ENCODE measurements at regions not wholly inside any gene's neighbourhood (a gene's known extent, or its start where the extent isn't known, plus 50 kb on each side); places are given as distances from the start of the nearest gene placed in this dataset.

DNA sequence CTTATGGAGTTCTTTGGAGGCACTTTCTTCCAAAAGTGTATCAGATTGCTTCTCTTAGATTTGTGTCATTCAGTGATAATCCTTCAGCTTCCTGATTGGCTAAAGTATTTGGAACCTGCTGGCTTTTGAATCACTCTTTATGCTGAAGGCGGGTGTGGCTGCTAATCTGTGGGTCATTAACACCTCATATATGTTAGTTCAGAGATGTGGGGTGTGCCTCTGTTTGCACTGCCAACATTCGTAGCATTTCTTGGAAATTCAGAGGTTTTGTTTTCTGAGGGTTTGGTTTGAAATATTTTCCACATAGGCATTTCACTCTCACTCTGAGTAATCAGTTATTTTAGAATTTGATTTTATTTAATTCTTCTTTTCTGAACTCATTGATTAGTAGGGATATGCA lies 1604.4 kb upstream of the ACVR2A start:
- H3K9me3 ChIP-seq (ENCODE audit: low read depth, low read length, poor library complexity, severe bottlenecking): no peaks in the 10 kb centered on the region
- H3K4me3 ChIP-seq (ENCODE audit: low read depth, low read length, poor library complexity, severe bottlenecking): no peak overlapping the region
- peaks cover 87% of the 10 kb centered on the region for H3K27me3 ChIP-seq (replicated peaks; ENCODE audit: insufficient read depth, low read depth, low read length, poor library complexity)
- no peaks in the 10 kb centered on the region for H3K36me3 ChIP-seq (ENCODE audit: insufficient read depth, low read length, poor library complexity, severe bottlenecking)
- DNase-seq (ENCODE audit: low spot score): no peak
- H3K4me1 ChIP-seq (ENCODE audit: insufficient read depth, low read length, poor library complexity, severe bottlenecking): no peaks in the 10 kb centered on the region
- H3K27ac ChIP-seq (ENCODE audit: low read depth, low read length, poor library complexity, severe bottlenecking): no peak overlapping the region
- TF ChIP-seq, protein P1, sequence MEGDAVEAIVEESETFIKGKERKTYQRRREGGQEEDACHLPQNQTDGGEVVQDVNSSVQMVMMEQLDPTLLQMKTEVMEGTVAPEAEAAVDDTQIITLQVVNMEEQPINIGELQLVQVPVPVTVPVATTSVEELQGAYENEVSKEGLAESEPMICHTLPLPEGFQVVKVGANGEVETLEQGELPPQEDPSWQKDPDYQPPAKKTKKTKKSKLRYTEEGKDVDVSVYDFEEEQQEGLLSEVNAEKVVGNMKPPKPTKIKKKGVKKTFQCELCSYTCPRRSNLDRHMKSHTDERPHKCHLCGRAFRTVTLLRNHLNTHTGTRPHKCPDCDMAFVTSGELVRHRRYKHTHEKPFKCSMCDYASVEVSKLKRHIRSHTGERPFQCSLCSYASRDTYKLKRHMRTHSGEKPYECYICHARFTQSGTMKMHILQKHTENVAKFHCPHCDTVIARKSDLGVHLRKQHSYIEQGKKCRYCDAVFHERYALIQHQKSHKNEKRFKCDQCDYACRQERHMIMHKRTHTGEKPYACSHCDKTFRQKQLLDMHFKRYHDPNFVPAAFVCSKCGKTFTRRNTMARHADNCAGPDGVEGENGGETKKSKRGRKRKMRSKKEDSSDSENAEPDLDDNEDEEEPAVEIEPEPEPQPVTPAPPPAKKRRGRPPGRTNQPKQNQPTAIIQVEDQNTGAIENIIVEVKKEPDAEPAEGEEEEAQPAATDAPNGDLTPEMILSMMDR (conservative IDR thresholded peaks at IDR 0.05; ENCODE audit: low read depth, low read length): no peak
- TF ChIP-seq EZH2 (IDR thresholded peaks at IDR 0.05; ENCODE audit: borderline replicate concordance, low read depth, low read length, poor library complexity, severe bottlenecking): no peak
- intact Hi-C loops (cut with micrococcal nuclease; ENCODE audit: unreplicated experiment): no loop called here
- ChIA-PET CTCF (no interaction called here), POLR2A (ENCODE audit: low non-redundant PET) (no interaction called here)
- BruUV-seq (replicated peaks): no TSS peak

DNA sequence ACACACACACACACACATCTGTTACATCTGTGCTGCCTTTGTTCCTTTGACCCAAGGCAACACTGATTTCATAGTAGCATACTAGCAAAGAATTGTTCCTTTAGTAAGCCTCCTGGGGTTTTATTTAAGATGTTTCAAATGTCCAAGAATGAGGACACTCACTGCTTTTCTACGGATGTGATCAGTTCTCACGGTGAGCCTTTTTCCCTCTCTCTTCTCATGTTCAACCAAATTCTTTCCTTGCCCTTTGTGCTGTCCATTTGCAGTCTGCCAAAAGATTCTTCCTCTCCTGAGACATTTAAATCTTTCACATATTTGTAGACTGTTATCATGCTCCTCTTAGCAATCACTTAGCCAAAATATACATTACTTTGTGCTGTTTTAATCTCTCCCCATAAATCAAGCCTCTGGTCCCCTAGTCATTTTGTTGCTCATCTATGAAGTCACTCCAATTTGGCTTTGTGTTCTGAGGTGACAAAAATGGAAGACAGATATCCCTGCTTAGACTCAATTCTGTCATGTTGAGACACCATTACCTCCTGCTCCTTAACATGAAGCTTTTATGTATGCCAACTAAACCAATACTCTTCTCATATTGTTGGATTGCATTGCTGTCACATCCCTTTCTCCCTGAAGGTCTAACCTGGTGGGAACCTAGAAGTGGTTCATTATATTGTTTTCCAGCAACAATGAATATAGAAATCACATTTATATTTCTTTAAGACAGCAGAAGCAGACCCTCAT lies 1605.3 kb upstream of the ACVR2A start:
- DNase-seq (ENCODE audit: low spot score): peak; percentile 27
- H3K4me3 ChIP-seq (ENCODE audit: low read depth, low read length, poor library complexity, severe bottlenecking): no peak overlapping the region
- TF ChIP-seq, protein P1 (conservative IDR thresholded peaks at IDR 0.05; ENCODE audit: low read depth, low read length): no peak
- no peak for TF ChIP-seq EZH2 (IDR thresholded peaks at IDR 0.05; ENCODE audit: borderline replicate concordance, low read depth, low read length, poor library complexity, severe bottlenecking)
- intact Hi-C loops (cut with micrococcal nuclease; ENCODE audit: unreplicated experiment): loop anchor here (10.0 kb wide), 1 partner anchor 305 kb away; no protein-coding TSS in a partner anchor
- peaks cover 87% of the 10 kb centered on the region for H3K27me3 ChIP-seq (replicated peaks; ENCODE audit: insufficient read depth, low read depth, low read length, poor library complexity)
- ChIA-PET POLR2A (ENCODE audit: low non-redundant PET) (no interaction called here), CTCF (no interaction called here)
- H3K27ac ChIP-seq (ENCODE audit: low read depth, low read length, poor library complexity, severe bottlenecking): no peak overlapping the region
- BruUV-seq (replicated peaks): no TSS peak
- no peaks in the 10 kb centered on the region for H3K36me3 ChIP-seq (ENCODE audit: insufficient read depth, low read length, poor library complexity, severe bottlenecking)
- H3K9me3 ChIP-seq (ENCODE audit: low read depth, low read length, poor library complexity, severe bottlenecking): no peaks in the 10 kb centered on the region
- no peaks in the 10 kb centered on the region for H3K4me1 ChIP-seq (ENCODE audit: insufficient read depth, low read length, poor library complexity, severe bottlenecking)

DNA sequence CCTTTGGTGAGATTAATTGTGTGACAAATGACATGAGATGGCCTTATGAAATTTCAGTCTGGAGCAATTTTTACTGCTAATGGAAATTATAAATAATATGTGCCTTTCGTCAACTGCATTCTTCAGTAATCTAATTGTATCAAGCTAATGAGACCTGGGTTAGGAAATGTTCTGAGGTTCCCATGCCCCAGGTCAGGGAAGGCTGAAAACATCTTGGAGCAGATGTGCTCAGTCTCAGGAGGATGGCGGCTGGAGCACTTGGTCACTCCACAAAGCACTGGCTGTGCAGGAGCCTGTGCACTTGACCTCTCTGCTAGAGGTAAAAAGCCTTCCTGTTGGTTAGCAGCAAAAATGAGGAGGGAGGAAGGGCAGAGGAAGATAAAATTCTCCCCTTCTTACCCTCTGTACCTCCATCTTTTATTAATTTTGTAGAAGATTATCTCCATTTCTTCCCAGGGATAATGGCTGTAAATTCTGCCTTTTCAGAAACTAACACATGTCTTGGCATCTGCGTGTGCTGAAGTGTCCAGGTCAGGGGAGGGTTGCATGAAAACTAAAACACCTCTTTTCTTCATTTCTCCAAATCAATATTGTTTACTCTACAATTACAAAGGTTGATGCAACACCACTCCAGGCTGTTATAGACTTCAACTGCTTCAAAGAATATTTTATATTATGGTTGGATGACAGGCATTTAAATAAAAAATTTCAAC lies 1606.4 kb upstream of the ACVR2A start:
- BruUV-seq (replicated peaks): no TSS peak
- H3K27me3 ChIP-seq (replicated peaks; ENCODE audit: insufficient read depth, low read depth, low read length, poor library complexity): peaks cover 87% of the 10 kb centered on the region
- no peaks in the 10 kb centered on the region for H3K4me1 ChIP-seq (ENCODE audit: insufficient read depth, low read length, poor library complexity, severe bottlenecking)
- no peak overlapping the region for H3K4me3 ChIP-seq (ENCODE audit: low read depth, low read length, poor library complexity, severe bottlenecking)
- intact Hi-C loops (cut with micrococcal nuclease; ENCODE audit: unreplicated experiment): loop anchor here (10.0 kb wide), 1 partner anchor 304 kb away; no protein-coding TSS in a partner anchor
- no peak for TF ChIP-seq EZH2 (IDR thresholded peaks at IDR 0.05; ENCODE audit: borderline replicate concordance, low read depth, low read length, poor library complexity, severe bottlenecking)
- TF ChIP-seq, protein P1 (conservative IDR thresholded peaks at IDR 0.05; ENCODE audit: low read depth, low read length): no peak
- no peak for DNase-seq (ENCODE audit: low spot score)
- H3K27ac ChIP-seq (ENCODE audit: low read depth, low read length, poor library complexity, severe bottlenecking): no peak overlapping the region
- no peaks in the 10 kb centered on the region for H3K9me3 ChIP-seq (ENCODE audit: low read depth, low read length, poor library complexity, severe bottlenecking)
- ChIA-PET POLR2A (ENCODE audit: low non-redundant PET) (no interaction called here), CTCF (no interaction called here)
- H3K36me3 ChIP-seq (ENCODE audit: insufficient read depth, low read length, poor library complexity, severe bottlenecking): no peaks in the 10 kb centered on the region
